ENCODE measurements at regions not wholly inside any gene's neighbourhood (a gene's known extent, or its start where the extent isn't known, plus 50 kb on each side); places are given as distances from the start of the nearest gene placed in this dataset.

- TF ChIP-seq, protein P1, sequence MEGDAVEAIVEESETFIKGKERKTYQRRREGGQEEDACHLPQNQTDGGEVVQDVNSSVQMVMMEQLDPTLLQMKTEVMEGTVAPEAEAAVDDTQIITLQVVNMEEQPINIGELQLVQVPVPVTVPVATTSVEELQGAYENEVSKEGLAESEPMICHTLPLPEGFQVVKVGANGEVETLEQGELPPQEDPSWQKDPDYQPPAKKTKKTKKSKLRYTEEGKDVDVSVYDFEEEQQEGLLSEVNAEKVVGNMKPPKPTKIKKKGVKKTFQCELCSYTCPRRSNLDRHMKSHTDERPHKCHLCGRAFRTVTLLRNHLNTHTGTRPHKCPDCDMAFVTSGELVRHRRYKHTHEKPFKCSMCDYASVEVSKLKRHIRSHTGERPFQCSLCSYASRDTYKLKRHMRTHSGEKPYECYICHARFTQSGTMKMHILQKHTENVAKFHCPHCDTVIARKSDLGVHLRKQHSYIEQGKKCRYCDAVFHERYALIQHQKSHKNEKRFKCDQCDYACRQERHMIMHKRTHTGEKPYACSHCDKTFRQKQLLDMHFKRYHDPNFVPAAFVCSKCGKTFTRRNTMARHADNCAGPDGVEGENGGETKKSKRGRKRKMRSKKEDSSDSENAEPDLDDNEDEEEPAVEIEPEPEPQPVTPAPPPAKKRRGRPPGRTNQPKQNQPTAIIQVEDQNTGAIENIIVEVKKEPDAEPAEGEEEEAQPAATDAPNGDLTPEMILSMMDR (IDR thresholded peaks at IDR 0.05; ENCODE audit: insufficient read depth, low read depth, low read length), result no peak
- no peak for TF ChIP-seq EZH2 (IDR thresholded peaks at IDR 0.05; ENCODE audit: insufficient read depth, low read length)
Observed at GRCh38 chr15:85929786-85930185, 135.1 kb upstream of the KLHL25 start.

Measured in astrocyte (in vitro differentiated cells and primary cell).